Parathyroid adenoma (tissue), 2 donors: ENCODE measurements at regions not wholly inside any gene's neighbourhood (a gene's known extent, or its start where the extent isn't known, plus 50 kb on each side); places are given as distances from the start of the nearest gene placed in this dataset.

Experiments used
- H2AFZ ChIP-seq: fragments of 300-600 bp; sonication (generic); one replicate; pipeline ENCODE4 v1.7.0; 2017; ENCODE audit warnings: antibody characterized with exemption, mild to moderate bottlenecking
- H3K27ac ChIP-seq: fragments of 300-600 bp; sonication (generic); one replicate; pipeline ENCODE4 v1.7.0; 2017
- H3K27me3 ChIP-seq: fragments of 300-600 bp; sonication (generic); one replicate; pipeline ENCODE4 v1.7.0; 2017; ENCODE audit warnings: low read length; ENCODE audit not compliant: control insufficient read depth, insufficient read depth
- H3K36me3 ChIP-seq: fragments of 300-600 bp; sonication (generic); one replicate; pipeline ENCODE4 v1.7.0; 2017; ENCODE audit warnings: low read length; ENCODE audit not compliant: control insufficient read depth, insufficient read depth
- H3K4me1 ChIP-seq: fragments of 300-600 bp; sonication (generic); one replicate; pipeline ENCODE4 v1.7.0; 2017; ENCODE audit warnings: control low read depth
- H3K4me2 ChIP-seq: fragments of 300-600 bp; sonication (generic); one replicate; pipeline ENCODE4 v1.7.0; 2017; ENCODE audit warnings: low read length
- H3K4me3 ChIP-seq: fragments of 300-600 bp; sonication (generic); one replicate; pipeline ENCODE4 v1.7.0; 2017; ENCODE audit warnings: low read depth, low read length
- H3K79me2 ChIP-seq: fragments of 300-600 bp; sonication (generic); one replicate; pipeline ENCODE4 v1.7.0; 2017; ENCODE audit warnings: control low read depth
- H3K9ac ChIP-seq: fragments of 300-600 bp; sonication (generic); one replicate; pipeline ENCODE4 v1.7.0; 2017; ENCODE audit warnings: mild to moderate bottlenecking
- H3K9me3 ChIP-seq: fragments of 300-600 bp; sonication (generic); one replicate; pipeline ENCODE4 v1.7.0; 2017; ENCODE audit warnings: low read length; ENCODE audit not compliant: control insufficient read depth
- TF ChIP-seq, protein P1 (sequence below): fragments of 300-600 bp; sonication (generic); IDR thresholded peaks from one replicate; pipeline ENCODE4 v1.7.0; 2017; ENCODE audit warnings: antibody characterized with exemption, mild to moderate bottlenecking
- donor health status: primary hyperparathyroidism.

DNA sequence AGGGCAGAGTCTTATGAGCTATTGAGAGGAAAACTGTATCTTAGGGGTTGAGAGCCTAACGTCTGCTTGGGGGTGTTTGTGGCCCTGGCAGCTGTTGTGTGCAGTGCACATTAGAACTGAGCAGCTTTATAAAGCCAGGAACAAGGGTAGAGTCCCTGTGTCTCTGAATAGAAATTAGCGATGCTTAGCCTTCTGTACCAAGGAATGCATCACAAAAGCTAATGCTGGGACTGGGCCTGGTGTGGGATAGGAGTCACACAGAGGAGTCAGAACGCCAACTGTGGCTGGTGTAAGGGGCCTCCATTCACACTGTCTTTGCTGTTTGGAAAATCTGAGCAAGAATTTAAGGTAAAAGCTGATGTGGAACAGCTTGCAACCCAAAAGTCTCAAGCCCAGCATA, 283.2 kb downstream of the SOX11 start:
- Histone ChIP-seq H3K4me1 (no peaks in the 10 kb centered on the region), H3K79me2 (no peaks in the 10 kb centered on the region), H3K27me3 (no peaks in the 10 kb centered on the region), H3K4me2 (no peak overlapping the region), H3K36me3 (no peaks in the 10 kb centered on the region), H3K27ac (no peak overlapping the region), H2AFZ (no peak overlapping the region), H3K9ac (no peak overlapping the region), H3K4me3 (no peak overlapping the region), H3K9me3 (no peaks in the 10 kb centered on the region)
- TF ChIP-seq, protein P1, sequence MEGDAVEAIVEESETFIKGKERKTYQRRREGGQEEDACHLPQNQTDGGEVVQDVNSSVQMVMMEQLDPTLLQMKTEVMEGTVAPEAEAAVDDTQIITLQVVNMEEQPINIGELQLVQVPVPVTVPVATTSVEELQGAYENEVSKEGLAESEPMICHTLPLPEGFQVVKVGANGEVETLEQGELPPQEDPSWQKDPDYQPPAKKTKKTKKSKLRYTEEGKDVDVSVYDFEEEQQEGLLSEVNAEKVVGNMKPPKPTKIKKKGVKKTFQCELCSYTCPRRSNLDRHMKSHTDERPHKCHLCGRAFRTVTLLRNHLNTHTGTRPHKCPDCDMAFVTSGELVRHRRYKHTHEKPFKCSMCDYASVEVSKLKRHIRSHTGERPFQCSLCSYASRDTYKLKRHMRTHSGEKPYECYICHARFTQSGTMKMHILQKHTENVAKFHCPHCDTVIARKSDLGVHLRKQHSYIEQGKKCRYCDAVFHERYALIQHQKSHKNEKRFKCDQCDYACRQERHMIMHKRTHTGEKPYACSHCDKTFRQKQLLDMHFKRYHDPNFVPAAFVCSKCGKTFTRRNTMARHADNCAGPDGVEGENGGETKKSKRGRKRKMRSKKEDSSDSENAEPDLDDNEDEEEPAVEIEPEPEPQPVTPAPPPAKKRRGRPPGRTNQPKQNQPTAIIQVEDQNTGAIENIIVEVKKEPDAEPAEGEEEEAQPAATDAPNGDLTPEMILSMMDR = no peak

DNA sequence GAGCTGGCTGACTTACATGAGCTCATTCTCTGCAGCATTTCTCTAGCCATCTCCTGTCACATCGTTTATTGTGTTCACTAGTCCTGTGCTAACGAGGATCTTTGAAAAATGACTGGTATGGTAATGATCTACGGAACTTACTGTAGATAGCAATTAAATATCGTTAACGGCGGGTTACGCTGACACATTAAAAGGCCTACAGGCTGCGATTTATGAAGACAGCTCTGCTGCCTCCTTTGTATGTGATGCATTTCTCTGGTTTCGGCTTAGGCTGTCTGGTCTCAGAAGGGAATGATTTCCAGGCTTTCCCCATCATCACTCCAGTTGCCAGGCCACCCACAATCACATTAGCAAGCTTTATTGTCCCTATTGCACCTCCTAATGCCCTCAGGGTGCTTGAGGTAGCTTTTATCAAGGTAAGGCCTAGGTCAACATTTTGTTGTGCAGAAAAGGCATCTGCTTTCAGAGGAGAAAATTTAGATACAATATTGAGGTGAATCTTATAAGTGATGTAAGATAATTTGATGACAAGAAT, 284.4 kb downstream of the SOX11 start:
- Histone ChIP-seq H3K79me2 (no peaks in the 10 kb centered on the region), H3K27ac (no peak overlapping the region)
- TF ChIP-seq, protein P1 = no peak

DNA sequence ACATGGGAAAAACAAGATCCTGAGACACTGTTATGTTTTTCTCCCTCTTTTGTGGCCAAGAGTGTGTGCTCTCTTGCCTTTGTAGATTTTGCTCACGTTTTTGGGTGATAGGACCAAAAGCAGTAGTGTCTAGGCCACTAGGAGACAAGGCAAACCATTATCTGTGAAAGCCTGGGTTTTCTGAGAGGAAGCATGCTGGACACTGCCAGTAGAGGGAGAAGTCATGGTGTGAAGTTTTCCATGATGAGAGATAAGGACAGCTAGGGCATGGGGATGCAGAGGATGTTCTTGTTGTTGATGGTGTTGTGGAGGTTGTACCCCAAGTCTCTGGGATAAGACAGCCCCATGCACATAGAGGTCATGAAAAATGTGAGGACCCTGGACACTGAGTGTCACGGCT, 285.3 kb downstream of the SOX11 start:
- no peak overlapping the region for H2AFZ ChIP-seq
- H3K4me1 ChIP-seq = no peaks in the 10 kb centered on the region
- H3K79me2 ChIP-seq = no peaks in the 10 kb centered on the region
- no peaks in the 10 kb centered on the region for H3K9me3 ChIP-seq
- no peaks in the 10 kb centered on the region for H3K27me3 ChIP-seq
- H3K9ac ChIP-seq = no peak overlapping the region
- H3K36me3 ChIP-seq = no peaks in the 10 kb centered on the region
- TF ChIP-seq, protein P1 = no peak
- H3K4me2 ChIP-seq = no peak overlapping the region
- H3K4me3 ChIP-seq = no peak overlapping the region
- H3K27ac ChIP-seq = no peak overlapping the region

More for the DNA sequence above, 284.4 kb downstream of the SOX11 start:
- H3K9ac ChIP-seq = no peak overlapping the region
- H2AFZ ChIP-seq = no peak overlapping the region
- no peak overlapping the region for H3K4me3 ChIP-seq
- H3K4me1 ChIP-seq = no peaks in the 10 kb centered on the region
- H3K9me3 ChIP-seq = no peaks in the 10 kb centered on the region
- no peak overlapping the region for H3K4me2 ChIP-seq
- no peaks in the 10 kb centered on the region for H3K27me3 ChIP-seq
- H3K36me3 ChIP-seq = no peaks in the 10 kb centered on the region

DNA sequence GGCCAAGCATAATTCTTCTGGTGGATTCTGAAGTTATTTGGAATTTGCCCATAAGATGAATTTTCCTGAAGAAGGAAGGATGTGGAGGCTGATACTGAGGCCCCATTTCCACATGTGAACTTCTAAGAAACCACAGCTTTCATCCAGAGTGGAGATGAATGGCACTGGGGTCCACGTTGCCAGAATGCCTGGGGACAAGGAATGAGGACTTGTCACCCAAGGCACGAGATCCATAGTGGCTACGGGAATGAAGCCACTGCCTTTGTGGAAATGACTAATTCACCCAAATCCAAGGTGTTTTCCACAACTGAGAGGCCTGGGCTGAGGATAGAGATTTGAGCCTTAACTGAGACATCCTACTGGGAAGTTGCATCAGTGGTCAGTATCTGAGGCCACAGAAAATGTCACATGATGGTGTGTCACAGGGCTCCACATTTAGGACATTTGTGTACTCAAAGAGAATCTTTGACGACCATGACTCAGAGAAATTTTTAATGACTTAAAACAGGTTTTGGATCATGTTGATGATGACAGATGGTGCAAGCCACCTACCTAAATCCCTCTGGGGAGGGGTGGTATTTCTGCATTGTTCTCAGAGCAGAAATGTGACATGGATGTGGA, 286.1 kb downstream of the SOX11 start:
- no peaks in the 10 kb centered on the region for H3K9me3 ChIP-seq
- H3K9ac ChIP-seq = no peak overlapping the region
- H3K4me3 ChIP-seq = no peak overlapping the region
- H3K36me3 ChIP-seq = no peaks in the 10 kb centered on the region
- no peak overlapping the region for H3K4me2 ChIP-seq
- no peaks in the 10 kb centered on the region for H3K79me2 ChIP-seq
- TF ChIP-seq, protein P1 = no peak
- no peaks in the 10 kb centered on the region for H3K4me1 ChIP-seq
- H3K27me3 ChIP-seq = no peaks in the 10 kb centered on the region
- no peak overlapping the region for H2AFZ ChIP-seq
- no peak overlapping the region for H3K27ac ChIP-seq
